Fibroblast of villous mesenchyme (primary cell): ENCODE measurements at regions not wholly inside any gene's neighbourhood (a gene's known extent, or its start where the extent isn't known, plus 50 kb on each side); places are given as distances from the start of the nearest gene placed in this dataset.

Experiments used
- DNase-seq: peaks from one replicate; pipeline ENCODE4 v3.0.0-alpha.2; 2010; ENCODE audit warnings: low read depth
- H3K4me3 ChIP-seq: 2 replicates; pipeline ENCODE4 v1.5.1; 2011; ENCODE audit warnings: low read depth, mild to moderate bottlenecking, low read length
- CTCF ChIP-seq: IDR thresholded peaks from 2 replicates; pipeline ENCODE4 v1.5.1; 2012; ENCODE audit warnings: low read depth, mild to moderate bottlenecking, low read length; ENCODE audit not compliant: insufficient read depth

DNA sequence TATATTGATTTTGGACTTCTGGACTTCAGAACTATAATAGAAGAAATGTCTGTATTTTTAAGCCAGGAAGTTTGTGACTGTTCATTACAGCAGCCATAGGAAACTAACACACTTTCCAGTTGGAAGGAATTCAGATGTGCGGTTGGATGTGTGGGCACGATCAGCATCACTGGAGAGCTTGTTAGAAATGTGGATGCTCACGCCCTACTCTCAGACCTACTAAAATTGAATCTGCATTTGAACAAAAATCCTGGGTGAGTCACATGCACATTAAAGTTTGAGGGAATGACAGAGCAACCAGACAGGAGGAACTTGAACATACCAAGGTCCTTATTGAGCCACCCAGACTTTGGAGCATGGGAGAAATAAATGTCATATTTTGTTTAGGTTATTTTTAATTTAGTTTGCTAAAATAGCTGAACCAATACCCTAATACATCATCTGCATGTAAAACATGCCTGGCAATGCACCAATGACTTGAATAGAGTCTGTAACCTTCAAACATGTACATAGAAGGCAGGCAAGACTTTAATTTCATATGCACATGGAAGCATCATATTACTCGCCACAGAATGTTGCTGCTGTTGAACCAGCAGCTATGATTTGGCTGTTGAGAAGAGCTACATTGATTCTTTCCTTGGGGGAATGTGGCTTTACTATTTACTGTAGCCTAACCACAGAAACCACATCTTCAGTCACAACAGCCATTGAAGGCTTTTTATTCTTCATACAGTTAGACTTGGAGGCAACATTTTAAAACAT, 346.2 kb downstream of the BARHL2 start:
- TF ChIP-seq CTCF: no peak
- no peak for DNase-seq
- no peak overlapping the region for H3K4me3 ChIP-seq

DNA sequence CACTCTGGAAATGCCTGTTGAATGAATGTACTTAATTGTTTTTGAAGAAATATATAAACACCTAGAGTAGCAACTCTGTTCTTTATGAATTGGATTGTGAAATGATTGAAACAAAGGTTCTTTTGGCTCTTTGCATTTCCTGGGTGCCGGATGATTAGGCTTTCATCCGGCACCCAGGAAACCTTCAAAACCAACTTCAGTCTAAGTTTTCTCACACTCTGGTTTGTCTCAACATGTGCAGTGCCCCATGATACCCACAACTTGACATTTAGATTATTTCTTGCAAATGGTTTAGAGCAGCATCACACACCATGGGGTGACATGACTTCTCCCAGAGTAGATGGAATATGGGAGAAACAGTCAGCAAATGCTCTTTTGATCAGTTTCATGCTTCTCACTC, 354.9 kb downstream of the BARHL2 start:
- DNase-seq: no peak
- H3K4me3 ChIP-seq: no peak overlapping the region
- no peak for TF ChIP-seq CTCF

- H3K4me3 ChIP-seq: no peak overlapping the region
- DNase-seq: no peak
- no peak for TF ChIP-seq CTCF
Measured at GRCh38 chr1:90361026-90361425, 356.1 kb downstream of the BARHL2 start.

DNA sequence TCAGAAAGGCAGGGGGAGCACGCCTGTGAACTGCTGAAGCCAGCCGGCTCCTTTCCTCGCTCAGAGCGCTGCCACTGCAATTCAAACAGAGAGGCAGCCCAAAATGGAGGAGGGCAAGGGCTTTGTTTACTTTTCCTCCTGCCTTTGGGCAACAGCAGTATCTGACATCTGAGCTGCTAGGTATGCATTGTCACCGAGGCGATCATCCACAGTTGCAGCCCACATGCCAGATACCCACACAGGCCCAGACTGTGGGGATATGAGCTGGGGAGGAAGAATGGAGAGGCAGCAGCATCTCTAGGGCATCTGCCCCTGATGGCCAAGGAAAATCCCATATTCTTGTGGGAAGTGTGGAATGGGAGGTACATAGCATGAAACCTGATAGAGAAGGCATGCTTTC, 357.1 kb downstream of the BARHL2 start:
- H3K4me3 ChIP-seq: no peak overlapping the region
- DNase-seq: no peak
- no peak for TF ChIP-seq CTCF

GRCh38 chr1:90358448-90358847, 358.7 kb downstream of the BARHL2 start:
- no peak overlapping the region for H3K4me3 ChIP-seq
- no peak for DNase-seq
- no peak for TF ChIP-seq CTCF

- TF ChIP-seq CTCF: no peak
- no peak overlapping the region for H3K4me3 ChIP-seq
- no peak for DNase-seq
Measured at GRCh38 chr1:90357995-90358394, 359.1 kb downstream of the BARHL2 start.

GRCh38 chr1:90356991-90357390, 360.1 kb downstream of the BARHL2 start:
- H3K4me3 ChIP-seq: no peak overlapping the region
- DNase-seq: no peak
- TF ChIP-seq CTCF: no peak
